PC-9 (cell line): ENCODE measurements at regions not wholly inside any gene's neighbourhood (a gene's known extent, or its start where the extent isn't known, plus 50 kb on each side); places are given as distances from the start of the nearest gene placed in this dataset.
"Not testable (repeated sequence)": the region's sequence is repeated elsewhere in the genome, so short reads cannot be mapped to it uniquely, and the experiment has no call there.

Source experiments
- EZH2 ChIP-seq: fragments of 200-600 bp; sonication (generic); IDR thresholded peaks from 2 replicates; pipeline ENCODE4 v1.8.0; 2017; ENCODE audit warnings: antibody characterized with exemption, low read depth
- TF ChIP-seq, protein P1 (sequence below): fragments of 200-600 bp; sonication (generic); conservative IDR thresholded peaks from 2 replicates; pipeline ENCODE4 v1.6.1; 2017; ENCODE audit warnings: mixed run types, antibody characterized with exemption, mild to moderate bottlenecking, moderate library complexity

DNA sequence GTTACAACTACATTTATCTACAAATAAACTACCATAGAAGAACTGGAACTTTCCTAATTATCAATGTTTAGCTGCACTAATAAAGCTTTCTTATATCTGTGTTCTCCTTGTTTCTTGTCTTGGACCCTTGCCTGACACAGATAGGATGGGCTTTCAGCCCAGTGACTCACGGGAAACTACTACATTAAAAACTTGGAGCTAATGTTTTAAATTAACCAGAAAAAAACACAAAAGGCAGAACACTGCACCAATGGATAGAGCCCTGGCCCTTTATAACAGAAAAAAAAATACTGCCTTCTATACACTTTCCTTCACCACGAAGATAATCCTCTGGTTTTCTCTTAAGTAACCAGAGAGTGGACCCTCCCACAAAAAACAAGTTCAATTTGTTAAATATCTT, 223.9 kb downstream of the BCL2L11 start:
- TF ChIP-seq EZH2: not testable (repeated sequence)
- TF ChIP-seq, protein P1, sequence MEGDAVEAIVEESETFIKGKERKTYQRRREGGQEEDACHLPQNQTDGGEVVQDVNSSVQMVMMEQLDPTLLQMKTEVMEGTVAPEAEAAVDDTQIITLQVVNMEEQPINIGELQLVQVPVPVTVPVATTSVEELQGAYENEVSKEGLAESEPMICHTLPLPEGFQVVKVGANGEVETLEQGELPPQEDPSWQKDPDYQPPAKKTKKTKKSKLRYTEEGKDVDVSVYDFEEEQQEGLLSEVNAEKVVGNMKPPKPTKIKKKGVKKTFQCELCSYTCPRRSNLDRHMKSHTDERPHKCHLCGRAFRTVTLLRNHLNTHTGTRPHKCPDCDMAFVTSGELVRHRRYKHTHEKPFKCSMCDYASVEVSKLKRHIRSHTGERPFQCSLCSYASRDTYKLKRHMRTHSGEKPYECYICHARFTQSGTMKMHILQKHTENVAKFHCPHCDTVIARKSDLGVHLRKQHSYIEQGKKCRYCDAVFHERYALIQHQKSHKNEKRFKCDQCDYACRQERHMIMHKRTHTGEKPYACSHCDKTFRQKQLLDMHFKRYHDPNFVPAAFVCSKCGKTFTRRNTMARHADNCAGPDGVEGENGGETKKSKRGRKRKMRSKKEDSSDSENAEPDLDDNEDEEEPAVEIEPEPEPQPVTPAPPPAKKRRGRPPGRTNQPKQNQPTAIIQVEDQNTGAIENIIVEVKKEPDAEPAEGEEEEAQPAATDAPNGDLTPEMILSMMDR: not testable (repeated sequence)
